WTC11 (cell line): ENCODE measurements at regions not wholly inside any gene's neighbourhood (a gene's known extent, or its start where the extent isn't known, plus 50 kb on each side); places are given as distances from the start of the nearest gene placed in this dataset.

Source experiments
- ATF2 ChIP-seq: sonication (generic); formaldehyde crosslinking; IDR thresholded peaks from 2 replicates; pipeline ENCODE4 v1.8.1; 2022; ENCODE audit warnings: low read depth, missing genetic modification reagents, borderline replicate concordance
- CREB1 ChIP-seq: sonication (generic); formaldehyde crosslinking; IDR thresholded peaks from 2 replicates; pipeline ENCODE4 v1.8.0; 2023; ENCODE audit warnings: mild to moderate bottlenecking, missing genetic modification reagents
- CTCF ChIP-seq: fragments of 200-600 bp; IDR thresholded peaks from 2 replicates; pipeline ENCODE4 v1.8.0; 2022; ENCODE audit warnings: antibody characterized with exemption
- ESRRA ChIP-seq: sonication (generic); formaldehyde crosslinking; IDR thresholded peaks from 2 replicates; pipeline ENCODE4 v1.8.1; 2022; ENCODE audit warnings: mild to moderate bottlenecking, missing genetic modification reagents, borderline replicate concordance
- IRF1 ChIP-seq: sonication (generic); formaldehyde crosslinking; IDR thresholded peaks from 2 replicates; pipeline ENCODE4 v1.8.0; 2023; ENCODE audit warnings: missing genetic modification reagents
- IRF2 ChIP-seq: sonication (generic); formaldehyde crosslinking; IDR thresholded peaks from 2 replicates; pipeline ENCODE4 v1.8.0; 2022; ENCODE audit warnings: low read depth, missing genetic modification reagents, borderline replicate concordance
- MAX ChIP-seq: sonication (generic); formaldehyde crosslinking; IDR thresholded peaks from 2 replicates; pipeline ENCODE4 v1.8.0; 2022; ENCODE audit warnings: mild to moderate bottlenecking, missing genetic modification reagents
- NFE2L1 ChIP-seq: sonication (generic); formaldehyde crosslinking; IDR thresholded peaks from 2 replicates; pipeline ENCODE4 v1.8.1; 2023; ENCODE audit warnings: missing genetic modification reagents
- TEAD4 ChIP-seq: sonication (generic); formaldehyde crosslinking; IDR thresholded peaks from 2 replicates; pipeline ENCODE4 v1.8.0; 2022; ENCODE audit warnings: mild to moderate bottlenecking, missing genetic modification reagents
- USF1 ChIP-seq: sonication (generic); formaldehyde crosslinking; IDR thresholded peaks from 2 replicates; pipeline ENCODE4 v1.8.0; 2022; ENCODE audit warnings: mild to moderate bottlenecking, missing genetic modification reagents

- TF ChIP-seq MAX (CRISPR knock-in tag), result no peak
- no peak for TF ChIP-seq IRF1
- TF ChIP-seq ATF2 (CRISPR knock-in tag), result no peak
- no peak for TF ChIP-seq CTCF
- TF ChIP-seq ESRRA (CRISPR knock-in tag), result no peak
- TF ChIP-seq IRF2 (CRISPR knock-in tag), result no peak
- no peak for TF ChIP-seq USF1 (CRISPR knock-in tag)
- no peak for TF ChIP-seq NFE2L1 (CRISPR knock-in tag)
- TF ChIP-seq CREB1 (CRISPR knock-in tag), result no peak
- TF ChIP-seq TEAD4 (CRISPR knock-in tag), result no peak
These were observed 307.2 kb upstream of the SFSWAP start for GRCh38 chr12:131403676-131404075.
